PC-9 (cell line): ENCODE measurements at regions not wholly inside any gene's neighbourhood (a gene's known extent, or its start where the extent isn't known, plus 50 kb on each side); places are given as distances from the start of the nearest gene placed in this dataset.

Source experiments
- BruUV-seq: library from RNA; stranded (reverse); fragments of 400-500 nt; replicated peaks from 2 replicates; lab custom pipeline; 2021; lab: Mats Ljungman, UMichigan
- CTCF ChIA-PET: fragments of 300-600 bp; sonication (Branson Sonifier 250); formaldehyde crosslinking; loops from one replicate; lab custom pipeline; 2022; ENCODE audit warnings: antibody characterized with exemption; lab: Charles Lee
- POLR2A ChIA-PET: fragments of 300-600 bp; sonication (Branson Sonifier 250); formaldehyde crosslinking; loops from one replicate; lab custom pipeline; 2022; ENCODE audit warnings: antibody characterized with exemption; ENCODE audit not compliant: unreplicated experiment; lab: Charles Lee
- DNase-seq, 2 experiments: peaks; one replicate each; pipeline versions ENCODE4 v3.0.0 to v3.0.0-alpha.2; 2015 to 2022; ENCODE audit warnings: mixed read lengths in 1 of 2
- H2AFZ ChIP-seq: fragments of 200-600 bp; sonication (generic); 2 replicates; pipeline ENCODE4 v1.8.1; 2017; ENCODE audit warnings: antibody characterized with exemption
- H3F3A ChIP-seq: fragments of 200-600 bp; sonication (generic); 2 replicates; pipeline ENCODE4 v1.8.1; 2017; ENCODE audit warnings: antibody characterized with exemption, mild to moderate bottlenecking, low read depth; ENCODE audit not compliant: insufficient read depth
- H3K27ac ChIP-seq: fragments of 200-600 bp; sonication (generic); 2 replicates; pipeline ENCODE4 v1.6.1; 2016; ENCODE audit warnings: mixed run types
- H3K27me3 ChIP-seq: fragments of 200-600 bp; sonication (generic); 2 replicates; pipeline ENCODE4 v1.6.1; 2016; ENCODE audit warnings: low read depth, mixed run types; ENCODE audit not compliant: insufficient read depth
- H3K36me3 ChIP-seq: fragments of 200-600 bp; sonication (generic); 2 replicates; pipeline ENCODE4 v1.6.1; 2016; ENCODE audit warnings: low read depth, mixed run types
- H3K4me1 ChIP-seq: fragments of 200-600 bp; sonication (generic); replicated peaks from 2 replicates; pipeline ENCODE4 v1.6.1; 2016; ENCODE audit warnings: mixed run types; ENCODE audit not compliant: insufficient read depth
- H3K4me2 ChIP-seq: fragments of 200-600 bp; sonication (generic); 2 replicates; pipeline ENCODE4 v1.6.1; 2017; ENCODE audit warnings: mixed run types
- H3K4me3 ChIP-seq: fragments of 200-600 bp; sonication (generic); 2 replicates; pipeline ENCODE4 v1.6.1; 2016; ENCODE audit warnings: mixed run types
- H3K79me2 ChIP-seq: fragments of 200-600 bp; sonication (generic); 2 replicates; pipeline ENCODE4 v1.6.1; 2017; ENCODE audit warnings: low read depth, mixed run types
- H3K9me2 ChIP-seq: fragments of 200-600 bp; sonication (generic); 2 replicates; pipeline ENCODE4 v1.8.1; 2017; ENCODE audit warnings: mild to moderate bottlenecking; ENCODE audit not compliant: insufficient read depth
- H3K9me3 ChIP-seq: fragments of 200-600 bp; sonication (generic); 2 replicates; pipeline ENCODE4 v1.8.1; 2016; ENCODE audit warnings: low read depth; ENCODE audit not compliant: insufficient read depth
- H4K20me1 ChIP-seq: fragments of 200-600 bp; sonication (generic); 2 replicates; pipeline ENCODE4 v1.8.1; 2017; ENCODE audit not compliant: insufficient read depth
- EZH2 ChIP-seq: fragments of 200-600 bp; sonication (generic); IDR thresholded peaks from 2 replicates; pipeline ENCODE4 v1.8.0; 2017; ENCODE audit warnings: antibody characterized with exemption, low read depth
- intact Hi-C: fragments of 100-400 bp; cut with micrococcal nuclease; formaldehyde crosslinking; loops from one replicate; pipeline ENCODE4 v1.10.0; 2022; ENCODE audit not compliant: unreplicated experiment
- TF ChIP-seq, protein P1 (sequence below): fragments of 200-600 bp; sonication (generic); conservative IDR thresholded peaks from 2 replicates; pipeline ENCODE4 v1.6.1; 2017; ENCODE audit warnings: mixed run types, antibody characterized with exemption, mild to moderate bottlenecking, moderate library complexity

DNA sequence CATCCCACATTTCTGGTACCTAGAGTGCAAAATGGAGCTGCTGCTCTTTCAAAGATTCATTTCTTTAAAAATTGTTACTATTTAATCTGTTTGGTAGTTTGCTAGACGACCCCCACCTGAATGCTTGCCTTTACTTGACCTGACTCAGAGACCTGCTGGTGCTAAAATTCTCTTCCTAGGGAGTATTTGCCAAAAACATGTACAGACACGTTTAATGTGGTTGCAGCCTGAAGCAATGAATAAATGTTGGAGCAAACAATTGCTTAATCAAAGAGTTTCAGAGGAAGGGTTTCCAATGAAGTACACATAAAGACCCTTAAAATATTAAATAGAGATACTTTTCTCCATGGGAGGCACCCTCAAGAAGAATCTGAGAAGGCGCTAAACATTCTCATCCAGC lies 734.4 kb downstream of the CBLN2 start:
- ChIA-PET POLR2A (no interaction called here), CTCF (no interaction called here)
- H3F3A ChIP-seq: no peaks in the 10 kb centered on the region
- H2AFZ ChIP-seq: no peak overlapping the region
- H3K27ac ChIP-seq: no peak overlapping the region
- no peaks in the 10 kb centered on the region for H3K4me1 ChIP-seq
- H3K4me2 ChIP-seq: no peak overlapping the region
- intact Hi-C loops: no loop called here
- H3K4me3 ChIP-seq: no peak overlapping the region
- TF ChIP-seq EZH2: no peak
- TF ChIP-seq, protein P1, sequence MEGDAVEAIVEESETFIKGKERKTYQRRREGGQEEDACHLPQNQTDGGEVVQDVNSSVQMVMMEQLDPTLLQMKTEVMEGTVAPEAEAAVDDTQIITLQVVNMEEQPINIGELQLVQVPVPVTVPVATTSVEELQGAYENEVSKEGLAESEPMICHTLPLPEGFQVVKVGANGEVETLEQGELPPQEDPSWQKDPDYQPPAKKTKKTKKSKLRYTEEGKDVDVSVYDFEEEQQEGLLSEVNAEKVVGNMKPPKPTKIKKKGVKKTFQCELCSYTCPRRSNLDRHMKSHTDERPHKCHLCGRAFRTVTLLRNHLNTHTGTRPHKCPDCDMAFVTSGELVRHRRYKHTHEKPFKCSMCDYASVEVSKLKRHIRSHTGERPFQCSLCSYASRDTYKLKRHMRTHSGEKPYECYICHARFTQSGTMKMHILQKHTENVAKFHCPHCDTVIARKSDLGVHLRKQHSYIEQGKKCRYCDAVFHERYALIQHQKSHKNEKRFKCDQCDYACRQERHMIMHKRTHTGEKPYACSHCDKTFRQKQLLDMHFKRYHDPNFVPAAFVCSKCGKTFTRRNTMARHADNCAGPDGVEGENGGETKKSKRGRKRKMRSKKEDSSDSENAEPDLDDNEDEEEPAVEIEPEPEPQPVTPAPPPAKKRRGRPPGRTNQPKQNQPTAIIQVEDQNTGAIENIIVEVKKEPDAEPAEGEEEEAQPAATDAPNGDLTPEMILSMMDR: no peak
- H3K79me2 ChIP-seq: no peaks in the 10 kb centered on the region
- no peaks in the 10 kb centered on the region for H3K9me3 ChIP-seq
- no peaks in the 10 kb centered on the region for H3K9me2 ChIP-seq
- H3K27me3 ChIP-seq: no peaks in the 10 kb centered on the region
- no TSS peak for BruUV-seq
- no peaks in the 10 kb centered on the region for H4K20me1 ChIP-seq
- H3K36me3 ChIP-seq: no peaks in the 10 kb centered on the region
- DNase-seq: no peak

DNA sequence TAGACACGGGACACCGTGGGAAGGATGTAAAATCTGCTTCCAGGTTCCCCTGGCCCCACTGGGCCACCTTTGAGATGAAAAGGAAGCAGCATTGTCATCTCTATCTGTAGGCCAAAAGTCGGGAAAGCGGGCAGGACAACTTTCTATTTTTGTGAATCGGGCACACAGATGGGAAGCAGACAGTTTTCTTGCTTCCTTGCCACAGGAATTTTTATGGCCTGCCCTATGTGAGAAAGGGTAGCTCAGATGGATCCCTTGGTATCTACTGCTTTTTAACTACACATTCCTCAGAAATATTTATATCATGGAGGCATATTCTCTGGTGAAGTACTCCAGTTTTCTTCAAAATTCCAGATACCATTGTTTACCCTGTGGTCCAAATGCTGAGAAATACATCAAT lies 735.5 kb downstream of the CBLN2 start:
- Histone ChIP-seq H3K4me3 (no peak overlapping the region), H3K27ac (no peak overlapping the region), H3K27me3 (no peaks in the 10 kb centered on the region), H4K20me1 (no peaks in the 10 kb centered on the region), H3K9me2 (no peaks in the 10 kb centered on the region), H3K9me3 (no peaks in the 10 kb centered on the region), H3F3A (no peaks in the 10 kb centered on the region), H2AFZ (no peak overlapping the region), H3K4me1 (no peaks in the 10 kb centered on the region), H3K4me2 (no peak overlapping the region), H3K79me2 (no peaks in the 10 kb centered on the region), H3K36me3 (no peaks in the 10 kb centered on the region)
- ChIA-PET CTCF (no interaction called here), POLR2A (no interaction called here)
- no peak for DNase-seq
- intact Hi-C loops: no loop called here
- no TSS peak for BruUV-seq
- TF ChIP-seq, protein P1: no peak
- no peak for TF ChIP-seq EZH2

DNA sequence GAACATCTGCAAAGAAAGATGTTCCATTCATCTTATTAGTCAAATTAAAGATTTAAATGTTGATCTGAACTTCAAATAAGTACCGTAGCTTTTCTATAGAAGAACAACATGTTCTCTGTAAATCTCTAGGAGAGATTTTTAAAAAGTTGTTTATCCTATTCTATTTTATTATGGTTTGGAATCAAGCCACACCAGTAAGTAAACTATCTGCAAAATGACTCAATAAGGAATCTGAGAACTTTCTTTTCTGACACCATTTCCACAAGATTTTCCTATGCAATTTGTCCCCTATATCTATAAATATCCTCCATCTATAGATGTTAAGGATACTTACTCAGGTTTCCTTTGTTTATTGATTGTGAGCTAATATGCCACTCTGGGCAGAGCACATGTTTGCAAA lies 736.6 kb downstream of the CBLN2 start:
- H3K4me1 ChIP-seq: no peaks in the 10 kb centered on the region
- ChIA-PET POLR2A (no interaction called here), CTCF (no interaction called here)
- no peaks in the 10 kb centered on the region for H3K9me3 ChIP-seq
- no peaks in the 10 kb centered on the region for H3F3A ChIP-seq
- intact Hi-C loops: no loop called here
- no peak overlapping the region for H3K4me3 ChIP-seq
- H3K27me3 ChIP-seq: no peaks in the 10 kb centered on the region
- no peaks in the 10 kb centered on the region for H3K36me3 ChIP-seq
- no peaks in the 10 kb centered on the region for H3K9me2 ChIP-seq
- no peak for DNase-seq
- no peak overlapping the region for H3K4me2 ChIP-seq
- no peaks in the 10 kb centered on the region for H3K79me2 ChIP-seq
- no TSS peak for BruUV-seq
- no peak overlapping the region for H3K27ac ChIP-seq
- no peak overlapping the region for H2AFZ ChIP-seq
- no peak for TF ChIP-seq EZH2
- TF ChIP-seq, protein P1: no peak
- no peaks in the 10 kb centered on the region for H4K20me1 ChIP-seq
